Lower leg skin (tissue), 3 donors: ENCODE measurements at regions not wholly inside any gene's neighbourhood (a gene's known extent, or its start where the extent isn't known, plus 50 kb on each side); places are given as distances from the start of the nearest gene placed in this dataset.

Experiments used
- CTCF ChIP-seq, 3 donors: fragments of 450-650 bp; IDR thresholded peaks; one replicate each; pipeline ENCODE4 v1.5.1; 2016; ENCODE audit warnings: antibody characterized with exemption in 3 of 3, mild to moderate bottlenecking in 3 of 3, moderate library complexity in 2 of 3
- POLR2A ChIP-seq, 2 donors: fragments of 450-650 bp; IDR thresholded peaks; one replicate each; pipeline ENCODE4 v1.6.1; 2016 to 2017; ENCODE audit warnings: antibody characterized with exemption in 2 of 2, mild to moderate bottlenecking in 1 of 2, moderate library complexity in 1 of 2

GRCh38 chr9:135002802-135003201, 84.7 kb upstream of the OLFM1 start:
- TF ChIP-seq CTCF (IDR thresholded peaks at IDR 0.05) = no peak
- TF ChIP-seq POLR2A (IDR thresholded peaks at IDR 0.05) = no peak
